ENCODE measurements at regions not wholly inside any gene's neighbourhood (a gene's known extent, or its start where the extent isn't known, plus 50 kb on each side); places are given as distances from the start of the nearest gene placed in this dataset.

DNA sequence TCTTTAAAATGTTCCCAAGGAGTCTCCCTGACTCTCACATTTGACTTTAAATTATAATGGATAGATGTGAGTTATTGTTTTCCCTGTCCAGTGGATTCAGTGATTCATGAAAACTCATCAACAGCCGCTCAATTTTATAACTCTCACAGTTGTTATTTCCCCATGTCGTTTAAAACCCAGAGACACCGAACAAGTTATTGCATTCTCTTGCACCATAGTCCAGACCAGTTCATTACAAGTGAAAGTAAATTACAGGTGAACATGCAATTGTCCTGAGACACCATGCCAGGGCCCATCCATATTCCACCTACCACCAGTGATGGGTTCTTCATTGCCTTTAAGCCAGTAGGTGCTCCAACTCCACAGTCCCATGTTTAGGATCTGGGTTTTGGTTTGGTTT is 85.7 kb upstream of the CMKLR1 start:
- no peak for DNase-seq
- no peak overlapping the region for H2AFZ ChIP-seq (ENCODE audit: low read length)

More for the DNA sequence above, 85.7 kb upstream of the CMKLR1 start:
- Histone ChIP-seq H3K4me1 (ENCODE audit: insufficient read depth, low read length) (no peaks in the 10 kb centered on the region), H4K8ac (replicated peaks; ENCODE audit: insufficient read length, low read depth, low read length) (no peak overlapping the region), H2BK120ac (ENCODE audit: low read depth, low read length, poor library complexity, severe bottlenecking) (no peak overlapping the region), H3K27me3 (ENCODE audit: insufficient read depth, low read length) (no peaks in the 10 kb centered on the region; the same call in 1 of the 2 replicates), H3K27ac (ENCODE audit: insufficient read length, low read depth, low read length) (no peak overlapping the region), H3K9me3 (ENCODE audit: control insufficient read depth, low read depth, low read length) (no peaks in the 10 kb centered on the region), H3T11ph (ENCODE audit: low read length) (no peak overlapping the region), H3K4me2 (ENCODE audit: insufficient read depth, insufficient read length, low read length) (no peak overlapping the region), H3K79me1 (ENCODE audit: insufficient read depth, low read depth, low read length, poor library complexity, severe bottlenecking) (no peaks in the 10 kb centered on the region), H2BK5ac (ENCODE audit: insufficient read length, low read length) (no peak overlapping the region), H3K79me2 (ENCODE audit: insufficient read depth, low read length) (no peaks in the 10 kb centered on the region), H4K91ac (ENCODE audit: insufficient read length, low read depth, low read length) (no peak overlapping the region), H2BK12ac (ENCODE audit: insufficient read length, low read depth, low read length) (no peak overlapping the region), H3K23ac (ENCODE audit: insufficient read length, low read depth, low read length) (no peak overlapping the region), H4K20me1 (ENCODE audit: control insufficient read depth, insufficient read depth, insufficient read length) (no peaks in the 10 kb centered on the region), H3K9ac (ENCODE audit: extremely low read depth, insufficient read length, low read length) (no peak overlapping the region), H4K5ac (ENCODE audit: insufficient read length, low read depth, low read length) (no peak overlapping the region), H3K14ac (ENCODE audit: insufficient read depth, low read length) (no peak overlapping the region), H3K18ac (ENCODE audit: insufficient read length, low read depth, low read length) (no peak overlapping the region), H2BK15ac (ENCODE audit: low read depth, low read length) (no peak overlapping the region), H3K23me2 (ENCODE audit: insufficient read length, low read depth, low read length, poor library complexity, severe bottlenecking) (no peaks in the 10 kb centered on the region), H2BK20ac (ENCODE audit: low read depth, low read length, poor library complexity, severe bottlenecking) (no peak overlapping the region), H2AK5ac (ENCODE audit: insufficient read length, low read length) (no peak overlapping the region), H3K56ac (ENCODE audit: insufficient read length, low read depth, low read length) (no peak overlapping the region), H3K4ac (ENCODE audit: low read depth, low read length) (no peak overlapping the region)
- peaks cover 13 to 14% of the 10 kb centered on the region in 2 experiments for H3K4me1 Mint-ChIP-seq
- peaks cover 0 to 6% (median 2%) of the 10 kb centered on the region in 3 experiments; a peak in 2 of 7 replicates for H3K36me3 Mint-ChIP-seq (ENCODE audit: insufficient read depth in 1 of 3, low read depth in 3 of 3)
- TF ChIP-seq, protein P1, sequence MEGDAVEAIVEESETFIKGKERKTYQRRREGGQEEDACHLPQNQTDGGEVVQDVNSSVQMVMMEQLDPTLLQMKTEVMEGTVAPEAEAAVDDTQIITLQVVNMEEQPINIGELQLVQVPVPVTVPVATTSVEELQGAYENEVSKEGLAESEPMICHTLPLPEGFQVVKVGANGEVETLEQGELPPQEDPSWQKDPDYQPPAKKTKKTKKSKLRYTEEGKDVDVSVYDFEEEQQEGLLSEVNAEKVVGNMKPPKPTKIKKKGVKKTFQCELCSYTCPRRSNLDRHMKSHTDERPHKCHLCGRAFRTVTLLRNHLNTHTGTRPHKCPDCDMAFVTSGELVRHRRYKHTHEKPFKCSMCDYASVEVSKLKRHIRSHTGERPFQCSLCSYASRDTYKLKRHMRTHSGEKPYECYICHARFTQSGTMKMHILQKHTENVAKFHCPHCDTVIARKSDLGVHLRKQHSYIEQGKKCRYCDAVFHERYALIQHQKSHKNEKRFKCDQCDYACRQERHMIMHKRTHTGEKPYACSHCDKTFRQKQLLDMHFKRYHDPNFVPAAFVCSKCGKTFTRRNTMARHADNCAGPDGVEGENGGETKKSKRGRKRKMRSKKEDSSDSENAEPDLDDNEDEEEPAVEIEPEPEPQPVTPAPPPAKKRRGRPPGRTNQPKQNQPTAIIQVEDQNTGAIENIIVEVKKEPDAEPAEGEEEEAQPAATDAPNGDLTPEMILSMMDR (conservative IDR thresholded peaks at IDR 0.05), result no peak
- peaks cover 3% of the 10 kb centered on the region for H3K27me3 Mint-ChIP-seq (ENCODE audit: low read depth)
- no peak overlapping the region for H3K4me3 Mint-ChIP-seq
- H3K27ac Mint-ChIP-seq, result no peak overlapping the region
- no CpG with 5 or more reads among the region's 3 CpGs for WGBS (ENCODE audit: extremely low coverage, insufficient read length, low lambda C conversion rate)
- H3K9me3 Mint-ChIP-seq, result peaks cover 0 to 4% of the 10 kb centered on the region in 2 experiments; a peak in 2 of 5 replicates
